GM19328 (cell line): ENCODE measurements at regions not wholly inside any gene's neighbourhood (a gene's known extent, or its start where the extent isn't known, plus 50 kb on each side); places are given as distances from the start of the nearest gene placed in this dataset.

Experiments used
- ATAC-seq: cut with Tn5 transposase; IDR thresholded peaks from one replicate; pipeline ENCODE4 v1.9.1; 2021; ENCODE audit warnings: mild to moderate bottlenecking, moderate library complexity; ENCODE audit not compliant: unreplicated experiment

- no peak for ATAC-seq
Observed at GRCh38 chr2:12106440-12107080, 360.1 kb downstream of the LPIN1 start.

DNA sequence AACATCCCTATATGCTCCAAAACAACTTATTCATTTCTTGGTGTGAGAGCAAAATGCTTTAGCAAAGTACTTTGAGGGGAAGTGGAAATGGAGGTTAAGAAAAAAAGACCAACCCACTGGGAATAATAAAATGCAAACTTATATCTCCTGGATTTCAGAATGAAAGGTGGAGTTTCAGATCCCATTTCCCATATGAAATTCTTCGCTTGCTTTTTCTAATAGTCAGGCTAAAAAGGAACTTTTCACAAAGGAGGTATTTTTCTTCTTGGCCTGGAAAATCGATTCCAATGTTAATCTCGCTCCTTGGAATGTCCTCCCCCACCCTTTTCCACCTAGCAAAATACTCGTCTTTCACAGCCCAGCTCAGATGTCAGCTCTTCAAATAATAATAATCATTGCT, 360.9 kb downstream of the LPIN1 start:
- no peak for ATAC-seq

GRCh38 chr2:12107939-12108338, 361.5 kb downstream of the LPIN1 start:
- no peak for ATAC-seq

DNA sequence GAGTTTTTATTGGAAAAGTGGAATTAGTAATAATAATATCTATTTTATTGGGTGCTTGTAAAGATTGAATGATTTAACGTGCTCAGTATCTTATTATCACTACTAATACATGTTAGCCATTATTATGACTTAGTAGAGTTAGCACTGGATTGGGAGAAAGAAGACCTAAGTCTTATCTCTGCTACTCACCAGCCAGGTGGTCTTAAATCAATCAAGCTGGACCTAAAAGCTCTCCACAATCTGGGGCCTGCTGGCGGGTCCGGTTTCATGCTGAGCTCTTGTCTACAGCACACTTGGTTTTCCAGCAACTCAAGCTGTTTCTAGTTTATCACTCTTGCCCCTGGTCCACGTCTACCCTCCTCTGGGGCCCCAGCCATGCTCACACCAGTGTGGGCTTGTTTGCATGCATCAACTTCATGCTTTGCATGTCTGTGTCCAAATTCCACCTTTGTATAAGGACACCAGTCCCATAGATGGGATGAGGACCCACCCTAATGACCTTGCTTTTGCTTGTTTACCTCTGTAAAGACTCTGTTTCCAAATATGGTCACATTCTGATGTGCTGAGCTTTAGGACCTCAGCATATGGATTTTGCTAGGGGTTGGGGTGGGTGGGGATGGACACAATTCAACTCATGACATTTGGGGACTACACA, 363.1 kb downstream of the LPIN1 start:
- no peak for ATAC-seq

DNA sequence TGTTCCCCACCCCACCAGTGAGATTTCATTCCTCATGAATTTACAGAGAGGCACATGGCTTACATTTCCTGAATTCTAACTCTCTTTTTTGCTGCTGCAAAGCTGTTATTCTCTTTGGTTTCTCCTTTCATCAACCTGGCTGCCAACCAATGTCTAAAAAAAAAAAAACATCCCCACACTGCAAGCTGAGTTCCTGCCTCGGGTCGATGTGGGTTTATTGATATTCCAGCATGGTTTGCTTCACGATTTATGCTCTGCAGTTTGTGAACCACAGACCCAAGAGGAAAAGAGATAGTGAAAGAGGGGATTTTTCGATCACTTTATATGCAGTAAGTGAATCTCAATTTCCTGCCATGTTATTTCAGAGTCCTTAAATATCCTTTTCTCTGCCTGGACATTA, 363.6 kb downstream of the LPIN1 start:
- ATAC-seq, result no peak

- no peak for ATAC-seq
Observed at GRCh38 chr2:12110481-12110880, 364.0 kb downstream of the LPIN1 start.

- no peak for ATAC-seq
Observed at GRCh38 chr2:12113412-12113811, 367.0 kb downstream of the LPIN1 start.

- ATAC-seq, result no peak
Observed at GRCh38 chr2:12114816-12115215, 368.4 kb downstream of the LPIN1 start.

GRCh38 chr2:12116228-12116750, 369.9 kb downstream of the LPIN1 start:
- no peak for ATAC-seq

DNA sequence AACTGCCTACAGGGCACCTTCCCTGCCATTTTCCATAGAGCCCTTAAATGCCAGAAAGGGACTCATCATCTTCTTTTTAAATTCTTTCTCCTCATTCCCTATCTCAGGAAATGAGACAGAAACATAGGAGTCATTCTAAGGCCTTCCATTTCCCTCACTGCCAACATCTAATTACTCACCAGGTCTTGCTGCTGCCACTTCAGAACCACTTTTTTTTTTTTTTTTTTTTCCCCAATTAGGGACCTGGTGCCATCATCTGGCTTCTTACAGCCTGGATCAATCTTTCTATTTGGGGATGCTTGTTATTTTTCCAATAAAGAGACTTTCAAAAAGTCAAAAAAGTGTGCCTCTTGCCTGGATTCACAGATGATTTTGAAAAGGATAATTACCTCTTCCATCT, 373.4 kb downstream of the LPIN1 start:
- ATAC-seq, result no peak

GRCh38 chr2:12120281-12121150, 374.1 kb downstream of the LPIN1 start:
- no peak for ATAC-seq

DNA sequence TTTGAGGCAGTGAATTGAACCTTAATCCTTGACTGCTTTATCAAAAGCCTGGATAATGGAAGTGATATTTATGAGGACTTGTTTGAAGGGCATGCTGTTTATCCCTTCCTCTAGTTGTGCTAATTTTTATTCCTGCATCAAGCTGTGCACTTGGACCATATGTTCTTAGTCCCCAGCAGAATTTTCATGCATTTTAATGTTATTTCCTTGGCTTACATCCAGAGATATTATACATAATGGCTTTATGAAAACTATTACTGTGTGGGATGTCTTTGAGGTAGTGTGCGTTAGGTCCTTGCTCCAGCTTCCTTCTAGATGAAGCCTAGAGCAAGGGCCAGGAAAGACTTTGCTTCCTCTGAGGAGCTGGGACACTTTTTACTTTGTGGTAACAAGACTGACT, 378.4 kb downstream of the LPIN1 start:
- no peak for ATAC-seq

DNA sequence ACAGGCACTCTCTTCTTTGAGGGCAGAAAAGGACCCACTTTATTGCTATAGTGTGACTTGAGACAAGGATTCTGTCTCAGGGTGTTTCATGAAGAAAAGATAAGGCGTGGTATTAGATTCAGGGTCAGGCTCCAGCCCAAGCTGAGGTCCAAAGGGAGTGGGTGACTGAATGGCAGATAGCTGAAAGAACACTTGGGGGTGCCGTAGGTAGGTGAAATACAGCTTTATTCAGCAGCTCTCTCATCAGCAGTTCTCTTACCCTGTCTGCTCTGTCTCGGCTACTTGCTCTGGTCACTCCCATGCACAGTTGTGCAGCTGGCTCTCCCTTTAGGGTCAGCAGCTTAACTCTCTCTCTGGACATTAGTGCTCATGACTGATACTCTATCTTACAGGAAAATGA, 379.9 kb downstream of the LPIN1 start:
- no peak for ATAC-seq

- ATAC-seq, result no peak
Observed at GRCh38 chr2:12127638-12128037, 381.2 kb downstream of the LPIN1 start.

- no peak for ATAC-seq
Observed at GRCh38 chr2:12131975-12132374, 385.5 kb downstream of the LPIN1 start.

- no peak for ATAC-seq
Observed at GRCh38 chr2:12141618-12142258, 395.3 kb downstream of the LPIN1 start.

GRCh38 chr2:12151716-12152115, 405.3 kb downstream of the LPIN1 start:
- no peak for ATAC-seq

DNA sequence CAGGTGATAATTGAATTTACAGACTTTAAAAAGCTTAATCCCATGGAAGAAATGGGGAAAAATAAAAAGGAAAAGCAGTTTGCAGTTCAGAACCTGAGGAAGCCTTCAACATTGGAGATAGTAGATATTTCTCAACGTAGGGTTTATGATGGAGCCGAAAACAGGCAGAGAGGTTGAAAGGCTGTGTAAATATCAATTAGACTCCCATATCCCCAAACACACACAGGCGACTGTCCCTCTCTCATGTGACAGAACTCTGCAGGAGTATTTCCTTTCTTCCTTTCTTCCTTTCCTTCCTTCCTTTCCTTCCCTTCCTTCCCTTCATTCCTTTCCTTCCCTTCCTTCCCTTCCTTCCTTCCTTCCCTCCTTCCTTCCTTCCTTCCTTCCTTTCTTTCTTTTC, 406.5 kb downstream of the LPIN1 start:
- no peak for ATAC-seq

- no peak for ATAC-seq
Observed at GRCh38 chr2:12155303-12156051, 409.0 kb downstream of the LPIN1 start.

DNA sequence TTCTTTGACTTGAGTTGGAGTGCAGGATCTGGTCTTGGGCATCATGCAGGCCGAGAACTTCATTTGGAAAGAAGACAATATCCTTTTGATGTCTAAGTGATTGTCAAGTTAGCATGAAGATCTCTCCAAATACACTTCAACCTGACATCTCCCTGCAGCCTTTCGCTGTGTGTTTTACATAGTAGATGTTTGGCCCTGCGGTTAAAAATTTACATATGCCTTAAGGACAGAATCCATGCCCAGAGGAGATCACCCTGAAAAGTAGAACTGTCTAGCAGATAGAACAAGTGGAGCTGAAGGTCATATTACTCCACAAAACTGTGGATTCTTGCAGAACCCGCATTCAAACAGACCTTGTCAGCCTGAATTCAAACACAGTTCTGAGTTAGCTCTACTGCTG, 409.9 kb downstream of the LPIN1 start:
- no peak for ATAC-seq

- no peak for ATAC-seq
Observed at GRCh38 chr2:12161085-12161484, 414.7 kb downstream of the LPIN1 start.
